ENCODE measurements at regions not wholly inside any gene's neighbourhood (a gene's known extent, or its start where the extent isn't known, plus 50 kb on each side); places are given as distances from the start of the nearest gene placed in this dataset.

GRCh38 chr2:198394208-198394607 lies 589.8 kb downstream of the PLCL1 start:
- TF ChIP-seq CTCF (IDR thresholded peaks at IDR 0.05; ENCODE audit: low read length) (no peak), EZH2 (optimal IDR thresholded peaks at IDR 0.05; ENCODE audit: low read depth, low read length) (no peak)
